H1 (cell line): ENCODE measurements at regions not wholly inside any gene's neighbourhood (a gene's known extent, or its start where the extent isn't known, plus 50 kb on each side); places are given as distances from the start of the nearest gene placed in this dataset.
A peak's percentile ranks its signal among the peaks of the same experiment; 100 is the strongest.

ENCODE experiments used
- CTCF ChIA-PET: fragments of 300-600 bp; sonication (Branson Sonifier 250); formaldehyde crosslinking; loops from one replicate; lab custom pipeline; 2021; ENCODE audit not compliant: partially characterized antibody; lab: Charles Lee
- POLR2A ChIA-PET: fragments of 300-600 bp; sonication (Branson Sonifier 250); formaldehyde crosslinking; loops from one replicate; lab custom pipeline; 2021; ENCODE audit warnings: inconsistent platforms; ENCODE audit not compliant: partially characterized antibody; lab: Charles Lee
- DNase-seq, 2 experiments: peaks; one replicate each; pipeline versions ENCODE4 v3.0.0 to v3.0.0-alpha.2; 2010 to 2022; ENCODE audit warnings: low spot score in 2 of 2, low read depth in 1 of 2, mixed read lengths in 1 of 2
- FAIRE-seq: peaks from 2 replicates; lab custom pipeline; 2011; peaks lifted over from hg19 to GRCh38; lab: Jason Lieb, UNC
- H2AFZ ChIP-seq: 2 replicates; pipeline ENCODE4 v1.8.1; 2012; ENCODE audit warnings: low read length, inconsistent platforms
- H2AK5ac ChIP-seq: 2 replicates; pipeline ENCODE4 v1.6.1; 2013; ENCODE audit warnings: low read depth, low read length
- H2BK120ac ChIP-seq: replicated peaks from 2 replicates; pipeline ENCODE3; 2013; ENCODE audit warnings: low read depth, low read length, inconsistent platforms
- H2BK12ac ChIP-seq: 2 replicates; pipeline ENCODE4 v1.6.1; 2013; ENCODE audit warnings: low read depth, low read length
- H2BK15ac ChIP-seq: 2 replicates; pipeline ENCODE4 v1.6.1; 2013; ENCODE audit warnings: low read length
- H2BK20ac ChIP-seq: 2 replicates; pipeline ENCODE4 v1.6.1; 2013; ENCODE audit warnings: low read length
- H2BK5ac ChIP-seq: 2 replicates; pipeline ENCODE4 v1.6.1; 2013; ENCODE audit warnings: low read depth, low read length
- H3K14ac ChIP-seq: 2 replicates; pipeline ENCODE4 v1.6.1; 2013; ENCODE audit warnings: inconsistent platforms; ENCODE audit not compliant: insufficient read length
- H3K18ac ChIP-seq: 2 replicates; pipeline ENCODE4 v1.6.1; 2013; ENCODE audit warnings: low read length; ENCODE audit errors: extremely low read depth
- H3K23ac ChIP-seq: 2 replicates; pipeline ENCODE4 v1.6.1; 2013; ENCODE audit warnings: inconsistent platforms; ENCODE audit not compliant: insufficient read length
- H3K23me2 ChIP-seq: 2 replicates; pipeline ENCODE4 v1.6.1; 2013; ENCODE audit warnings: low read depth, low read length
- H3K27ac ChIP-seq: 2 replicates; pipeline ENCODE4 v1.6.1; 2011; ENCODE audit warnings: low read depth, low read length, inconsistent platforms
- H3K27me3 ChIP-seq, 4 experiments: replicated peaks in 1 of 4; 1 replicate in 1 of 4; 2 replicates in 3 of 4; pipeline versions ENCODE4 v1.6.1 to v1.8.1; 2011 to 2013; ENCODE audit warnings: low read length in 3 of 4, mild to moderate bottlenecking in 3 of 4, inconsistent platforms in 2 of 4, mixed read lengths in 2 of 4, moderate library complexity in 1 of 4; ENCODE audit not compliant: control insufficient read depth in 3 of 4, insufficient read depth in 3 of 4; ENCODE audit errors: extremely low read depth in 1 of 4
- H3K36me3 ChIP-seq, 4 experiments: 2 replicates each; pipeline versions ENCODE4 v1.6.1 to v1.8.1; 2011 to 2013; ENCODE audit warnings: mild to moderate bottlenecking in 4 of 4, low read length in 3 of 4, moderate library complexity in 2 of 4, control low read depth in 1 of 4, inconsistent platforms in 1 of 4; ENCODE audit not compliant: insufficient read depth in 4 of 4, control insufficient read depth in 2 of 4
- H3K4ac ChIP-seq: replicated peaks from 2 replicates; pipeline ENCODE3; 2013; ENCODE audit warnings: low read length, low read depth, mixed read lengths, inconsistent platforms; ENCODE audit not compliant: insufficient read length
- H3K4me1 ChIP-seq, 4 experiments: replicated peaks in 1 of 4; 1 replicate in 1 of 4; 2 replicates in 3 of 4; pipeline versions ENCODE4 v1.6.1 to v1.8.1; 2011 to 2013; ENCODE audit warnings: low read length in 3 of 4, inconsistent platforms in 2 of 4, mixed read lengths in 1 of 4; ENCODE audit not compliant: insufficient read depth in 4 of 4, control insufficient read depth in 3 of 4
- H3K4me2 ChIP-seq, 2 experiments: 2 replicates each; pipeline versions ENCODE4 v1.6.1 to v1.8.1; 2011 to 2013; ENCODE audit warnings: low read depth in 2 of 2, low read length in 2 of 2, control low read depth in 1 of 2, inconsistent platforms in 1 of 2, mild to moderate bottlenecking in 1 of 2; ENCODE audit not compliant: insufficient read depth in 1 of 2
- H3K4me3 ChIP-seq, 4 experiments: fragments of 200-600, 300-600 bp in 1 of 4; sonication (generic), shearing (Covaris generic), sonication (Bioruptor Twin) in 1 of 4; 2 replicates each; pipeline versions ENCODE4 v1.5.1 to v1.8.1; 2011 to 2016; ENCODE audit warnings: low read length in 4 of 4, low read depth in 3 of 4, control low read depth in 2 of 4, inconsistent platforms in 2 of 4, mild to moderate bottlenecking in 2 of 4, mixed read lengths in 1 of 4, moderate library complexity in 1 of 4; ENCODE audit not compliant: insufficient read depth in 2 of 4; ENCODE audit errors: extremely low read depth in 1 of 4
- H3K56ac ChIP-seq: replicated peaks from 2 replicates; pipeline ENCODE3; 2013; ENCODE audit warnings: low read depth, mild to moderate bottlenecking, mixed read lengths, low read length, inconsistent platforms; ENCODE audit not compliant: insufficient read length
- H3K79me1 ChIP-seq: 2 replicates; pipeline ENCODE4 v1.6.1; 2013; ENCODE audit warnings: low read depth, low read length, control low read depth
- H3K79me2 ChIP-seq, 2 experiments: 2 replicates each; pipeline versions ENCODE4 v1.6.1 to v1.8.1; 2012 to 2013; ENCODE audit warnings: low read length in 2 of 2, mild to moderate bottlenecking in 2 of 2, inconsistent platforms in 1 of 2; ENCODE audit not compliant: insufficient read depth in 2 of 2, control insufficient read depth in 1 of 2
- H3K9ac ChIP-seq, 4 experiments: replicated peaks in 1 of 4; 1 replicate in 1 of 4; 2 replicates in 3 of 4; pipeline versions ENCODE4 v1.6.1 to v1.8.1; 2011 to 2013; ENCODE audit warnings: low read depth in 3 of 4, low read length in 3 of 4, control low read depth in 2 of 4, mild to moderate bottlenecking in 2 of 4, moderate library complexity in 2 of 4, inconsistent platforms in 1 of 4; ENCODE audit errors: extremely low read depth in 1 of 4
- H3K9me3 ChIP-seq, 2 experiments: 2 replicates each; pipeline versions ENCODE4 v1.6.1 to v1.8.1; 2012 to 2013; ENCODE audit warnings: mild to moderate bottlenecking in 2 of 2, moderate library complexity in 2 of 2, control low read depth in 1 of 2, inconsistent platforms in 1 of 2, low read depth in 1 of 2, low read length in 1 of 2, mixed read lengths in 1 of 2; ENCODE audit not compliant: insufficient read depth in 2 of 2
- H4K20me1 ChIP-seq, 2 experiments: replicated peaks in 1 of 2; 2 replicates each; pipeline versions ENCODE3 to v1.8.1; 2011 to 2013; ENCODE audit warnings: inconsistent platforms in 2 of 2, low read length in 2 of 2, mild to moderate bottlenecking in 1 of 2; ENCODE audit not compliant: insufficient read depth in 2 of 2, control insufficient read depth in 1 of 2
- H4K5ac ChIP-seq: 2 replicates; pipeline ENCODE4 v1.6.1; 2013; ENCODE audit warnings: low read length, low read depth, mixed read lengths, inconsistent platforms; ENCODE audit not compliant: insufficient read length
- H4K8ac ChIP-seq: 2 replicates; pipeline ENCODE4 v1.8.0; 2013; ENCODE audit warnings: mild to moderate bottlenecking, moderate library complexity, low read length, inconsistent platforms; ENCODE audit not compliant: insufficient read depth; ENCODE audit errors: extremely low read depth
- H4K91ac ChIP-seq: replicated peaks from 2 replicates; pipeline ENCODE3; 2013; ENCODE audit warnings: low read length, mixed read lengths, inconsistent platforms; ENCODE audit not compliant: insufficient read length
- CHD2 ChIP-seq: IDR thresholded peaks from 2 replicates; pipeline ENCODE4 v1.6.1; 2012; ENCODE audit warnings: low read length, improper control_type of control experiment
- CREB1 ChIP-seq: IDR thresholded peaks from 2 replicates; pipeline ENCODE4 v1.6.1; 2012; ENCODE audit warnings: inconsistent platforms
- EZH2 ChIP-seq: fragments of 200-600 bp; sonication (generic); IDR thresholded peaks from 2 replicates; pipeline ENCODE4 v1.7.1; 2012; ENCODE audit warnings: low read depth, mild to moderate bottlenecking, moderate library complexity, low read length, inconsistent platforms; ENCODE audit not compliant: severe bottlenecking
- GABPA ChIP-seq: IDR thresholded peaks from 2 replicates; pipeline ENCODE4 v1.6.1; 2011; ENCODE audit warnings: mild to moderate bottlenecking, low read length, moderate library complexity, borderline replicate concordance; ENCODE audit not compliant: insufficient read depth
- NANOG ChIP-seq: IDR thresholded peaks from 2 replicates; pipeline ENCODE4 v1.6.1; 2011; ENCODE audit warnings: low read length, low read depth, mild to moderate bottlenecking, inconsistent platforms; ENCODE audit not compliant: insufficient read depth, poor library complexity, severe bottlenecking
- SIX5 ChIP-seq: IDR thresholded peaks from 2 replicates; pipeline ENCODE4 v1.6.1; 2011; ENCODE audit warnings: mild to moderate bottlenecking, low read depth, low read length
- TCF12 ChIP-seq: IDR thresholded peaks from 2 replicates; pipeline ENCODE4 v1.6.1; 2011; ENCODE audit warnings: low read depth, mild to moderate bottlenecking, low read length
- YY1 ChIP-seq: IDR thresholded peaks from 2 replicates; pipeline ENCODE4 v1.6.1; 2011; ENCODE audit warnings: low read depth, mild to moderate bottlenecking, low read length
- WGBS, 2 experiments: shearing (Covaris generic) in 1 of 2; methylation state at CpG; one replicate each; pipeline versions ENCODE4 v1.1.6 to v1.1.7; 2013 to 2015; ENCODE audit warnings: low lambda C conversion rate in 2 of 2, mixed read lengths in 2 of 2, inconsistent platforms in 1 of 2, low coverage in 1 of 2, missing lambda C conversion rate in 1 of 2; ENCODE audit not compliant: insufficient replicate concordance in 2 of 2, insufficient coverage in 1 of 2, insufficient read length in 1 of 2; ENCODE audit errors: extremely low coverage in 1 of 2, missing lambda C conversion rate in 1 of 2; 5-methylcytosine and 5-hydroxymethylcytosine counted together
- TF ChIP-seq, protein P1 (sequence below), 3 experiments: IDR thresholded peaks; 1 replicate in 2 of 3; 2 replicates in 1 of 3; pipeline versions ENCODE4 v1.5.1 to v1.6.1; 2011; ENCODE audit warnings: low read length in 3 of 3, mild to moderate bottlenecking in 3 of 3, inconsistent platforms in 2 of 3, low read depth in 1 of 3, moderate library complexity in 1 of 3; ENCODE audit not compliant: insufficient read depth in 1 of 3; ENCODE audit errors: control extremely low read depth in 1 of 3

DNA sequence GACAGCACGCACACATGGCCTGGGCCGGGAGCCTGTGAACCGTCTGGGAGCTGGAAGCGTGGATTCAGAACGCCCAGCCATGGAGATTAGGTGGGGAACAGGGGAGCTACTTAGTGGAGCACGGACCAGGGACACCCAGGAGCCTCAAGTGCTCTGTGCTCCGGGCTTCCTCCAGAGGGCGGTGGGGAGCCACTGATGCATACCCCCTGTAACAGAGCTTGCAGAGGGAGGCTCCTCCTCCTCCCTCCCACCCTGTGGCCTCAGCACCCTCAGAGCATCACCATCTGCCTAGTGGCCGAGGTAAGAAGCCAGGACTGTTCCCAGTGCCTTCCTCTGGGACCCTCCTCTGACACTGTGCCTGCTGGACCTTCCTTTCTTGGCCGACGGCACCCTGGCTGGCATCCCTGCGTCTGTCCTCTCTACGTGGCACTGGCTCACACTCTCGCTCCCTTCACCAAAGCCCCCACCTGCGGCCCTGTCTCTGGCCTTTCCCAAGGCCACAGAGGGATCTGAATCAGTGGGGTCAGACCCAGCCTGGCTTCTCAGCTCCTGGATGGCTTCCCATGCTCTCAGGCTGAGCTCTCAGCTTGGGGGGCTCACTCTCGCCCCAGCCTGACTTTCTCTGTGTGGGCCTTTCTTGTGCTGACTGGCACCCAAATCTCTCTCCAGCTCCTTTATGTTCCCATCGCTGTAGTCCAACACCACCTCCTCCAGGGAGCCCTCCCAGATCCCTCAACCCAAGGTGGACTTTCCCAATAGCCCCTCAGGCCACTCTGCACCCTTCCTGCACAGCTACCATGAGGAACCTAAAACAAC is 780.9 kb downstream of the BRD1 start:
- ChIA-PET CTCF (interaction anchor here (0.6 to 9.2 kb wide), 60 partner anchors 10 to 836 kb away, joined by 3 to 95 read pairs (median 4); no protein-coding TSS in a partner anchor), POLR2A (interaction anchor here (1.0 kb wide), 1 partner anchor 105 kb away, joined by 3 read pairs; no protein-coding TSS in a partner anchor)
- H3K27me3 ChIP-seq = no peaks in the 10 kb centered on the region; a peak in 2 of 7 replicates
- no peak overlapping the region for H2AFZ ChIP-seq
- no peak overlapping the region for H3K56ac ChIP-seq
- H3K4ac ChIP-seq = no peak overlapping the region
- no peak overlapping the region for H3K4me3 ChIP-seq
- no peak overlapping the region for H3K23ac ChIP-seq
- H3K79me2 ChIP-seq = no peaks in the 10 kb centered on the region
- H4K20me1 ChIP-seq = no peaks in the 10 kb centered on the region
- no peaks in the 10 kb centered on the region for H3K79me1 ChIP-seq
- H2BK120ac ChIP-seq = no peak overlapping the region
- H3K18ac ChIP-seq = no peak overlapping the region; the same call in 1 of the 2 replicates
- no peak overlapping the region for H2BK5ac ChIP-seq
- no peak overlapping the region for H3K27ac ChIP-seq
- no peak overlapping the region for H3K4me2 ChIP-seq
- H3K14ac ChIP-seq = no peak overlapping the region
- no peaks in the 10 kb centered on the region for H3K23me2 ChIP-seq
- H3K36me3 ChIP-seq = no peaks in the 10 kb centered on the region
- peak overlapping the region; percentile 75; the same call in 1 of the 2 replicates for H2BK12ac ChIP-seq
- H3K4me1 ChIP-seq = no peaks in the 10 kb centered on the region; a peak in 1 of 7 replicates
- peak overlapping the region; percentile 43; the same call in 1 of the 2 replicates for H4K8ac ChIP-seq
- H3K9ac ChIP-seq = no peak overlapping the region
- peak overlapping the region; percentile 89 for H4K91ac ChIP-seq
- 59% methylated on average over 16 of the region's 17 CpGs; no CpG with 5 or more reads in 1 of the 2 experiments for WGBS, 2 experiments
- FAIRE-seq (peak; percentile 48), DNase-seq (peak; percentile 81 to 89)
- no peak overlapping the region for H2AK5ac ChIP-seq
- 0 out of 2 replicates have a peak overlapping the region, but pooled peaks have one; percentile 88 for H2BK15ac ChIP-seq
- H3K9me3 ChIP-seq = no peaks in the 10 kb centered on the region
- H4K5ac ChIP-seq = no peak overlapping the region
- peak overlapping the region; percentile 86; the same call in 1 of the 2 replicates for H2BK20ac ChIP-seq
- TF ChIP-seq NANOG = peak; percentile 36
- no peak for TF ChIP-seq SIX5
- no peak for TF ChIP-seq CREB1
- no peak for TF ChIP-seq TCF12
- no peak for TF ChIP-seq CHD2
- TF ChIP-seq GABPA = peak; percentile 75; the same call in 1 of the 2 replicates
- TF ChIP-seq YY1 = peak; percentile 25; the same call in 1 of the 2 replicates
- TF ChIP-seq, protein P1, sequence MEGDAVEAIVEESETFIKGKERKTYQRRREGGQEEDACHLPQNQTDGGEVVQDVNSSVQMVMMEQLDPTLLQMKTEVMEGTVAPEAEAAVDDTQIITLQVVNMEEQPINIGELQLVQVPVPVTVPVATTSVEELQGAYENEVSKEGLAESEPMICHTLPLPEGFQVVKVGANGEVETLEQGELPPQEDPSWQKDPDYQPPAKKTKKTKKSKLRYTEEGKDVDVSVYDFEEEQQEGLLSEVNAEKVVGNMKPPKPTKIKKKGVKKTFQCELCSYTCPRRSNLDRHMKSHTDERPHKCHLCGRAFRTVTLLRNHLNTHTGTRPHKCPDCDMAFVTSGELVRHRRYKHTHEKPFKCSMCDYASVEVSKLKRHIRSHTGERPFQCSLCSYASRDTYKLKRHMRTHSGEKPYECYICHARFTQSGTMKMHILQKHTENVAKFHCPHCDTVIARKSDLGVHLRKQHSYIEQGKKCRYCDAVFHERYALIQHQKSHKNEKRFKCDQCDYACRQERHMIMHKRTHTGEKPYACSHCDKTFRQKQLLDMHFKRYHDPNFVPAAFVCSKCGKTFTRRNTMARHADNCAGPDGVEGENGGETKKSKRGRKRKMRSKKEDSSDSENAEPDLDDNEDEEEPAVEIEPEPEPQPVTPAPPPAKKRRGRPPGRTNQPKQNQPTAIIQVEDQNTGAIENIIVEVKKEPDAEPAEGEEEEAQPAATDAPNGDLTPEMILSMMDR (IDR thresholded peaks at IDR 0.05; ENCODE audit: control extremely low read depth in 1 of 3, insufficient read depth in 1 of 3, low read depth in 1 of 3, low read length in 3 of 3) = peak; percentile 89 to 96 (median 92)
- no peak for TF ChIP-seq EZH2
